ENCODE measurements at regions not wholly inside any gene's neighbourhood (a gene's known extent, or its start where the extent isn't known, plus 50 kb on each side); places are given as distances from the start of the nearest gene placed in this dataset.

DNA sequence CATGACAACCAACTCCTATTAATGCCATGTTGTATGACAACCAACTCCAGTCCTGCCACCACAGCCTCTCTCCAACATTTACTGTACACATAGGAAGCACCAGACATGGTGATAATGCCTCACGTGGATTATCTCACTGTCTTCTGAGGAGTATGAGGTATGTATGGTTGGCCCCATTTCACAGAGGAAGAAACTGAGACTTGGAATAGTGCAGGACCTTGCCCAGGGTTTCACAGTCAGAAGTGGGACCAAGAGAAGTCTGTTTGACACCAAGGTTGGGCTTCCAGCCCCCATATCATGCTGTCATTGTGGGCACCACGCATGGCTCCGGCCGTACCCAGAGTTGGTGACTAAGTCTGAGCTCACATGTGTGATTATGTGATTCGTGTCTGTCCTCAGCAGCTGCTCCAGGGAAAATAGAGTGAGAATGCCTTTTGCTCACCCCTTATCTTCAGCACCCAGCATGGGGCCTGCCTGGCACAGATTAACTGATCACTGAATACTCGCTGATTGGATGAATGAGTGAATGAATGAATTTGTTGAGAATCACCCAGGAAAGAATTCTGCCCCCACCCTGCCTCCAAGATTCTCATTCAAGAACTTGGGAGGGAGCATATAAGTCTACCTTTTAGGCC is 204.1 kb upstream of the NLRP1 start:
- TF ChIP-seq, protein P1, sequence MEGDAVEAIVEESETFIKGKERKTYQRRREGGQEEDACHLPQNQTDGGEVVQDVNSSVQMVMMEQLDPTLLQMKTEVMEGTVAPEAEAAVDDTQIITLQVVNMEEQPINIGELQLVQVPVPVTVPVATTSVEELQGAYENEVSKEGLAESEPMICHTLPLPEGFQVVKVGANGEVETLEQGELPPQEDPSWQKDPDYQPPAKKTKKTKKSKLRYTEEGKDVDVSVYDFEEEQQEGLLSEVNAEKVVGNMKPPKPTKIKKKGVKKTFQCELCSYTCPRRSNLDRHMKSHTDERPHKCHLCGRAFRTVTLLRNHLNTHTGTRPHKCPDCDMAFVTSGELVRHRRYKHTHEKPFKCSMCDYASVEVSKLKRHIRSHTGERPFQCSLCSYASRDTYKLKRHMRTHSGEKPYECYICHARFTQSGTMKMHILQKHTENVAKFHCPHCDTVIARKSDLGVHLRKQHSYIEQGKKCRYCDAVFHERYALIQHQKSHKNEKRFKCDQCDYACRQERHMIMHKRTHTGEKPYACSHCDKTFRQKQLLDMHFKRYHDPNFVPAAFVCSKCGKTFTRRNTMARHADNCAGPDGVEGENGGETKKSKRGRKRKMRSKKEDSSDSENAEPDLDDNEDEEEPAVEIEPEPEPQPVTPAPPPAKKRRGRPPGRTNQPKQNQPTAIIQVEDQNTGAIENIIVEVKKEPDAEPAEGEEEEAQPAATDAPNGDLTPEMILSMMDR (IDR thresholded peaks at IDR 0.05): no peak
- TF ChIP-seq POLR2A (IDR thresholded peaks at IDR 0.05; ENCODE audit: low read depth) (no peak), EP300 (IDR thresholded peaks at IDR 0.05) (no peak)

All from esophagus muscularis mucosa (tissue), 4 donors.